ENCODE measurements at regions not wholly inside any gene's neighbourhood (a gene's known extent, or its start where the extent isn't known, plus 50 kb on each side); places are given as distances from the start of the nearest gene placed in this dataset.

DNA sequence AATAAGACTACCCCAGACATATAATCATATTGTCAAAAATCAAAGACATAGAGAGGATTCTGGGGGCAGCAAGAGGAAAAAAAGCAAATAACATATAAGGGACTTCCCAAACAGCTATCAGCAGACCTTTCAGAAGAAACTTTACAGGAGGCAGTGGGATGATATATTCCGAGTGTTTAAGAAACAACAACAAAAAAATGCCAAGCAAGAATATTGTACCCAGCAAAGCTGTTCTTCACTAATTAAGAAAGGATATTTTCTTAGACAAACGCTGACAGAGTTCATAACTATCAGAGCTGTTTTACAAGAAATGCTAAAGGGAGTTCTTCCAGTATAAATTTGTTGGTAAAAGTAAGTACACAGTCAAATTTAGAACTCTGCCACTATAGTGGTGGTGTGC, 243.3 kb upstream of the AFDN start:
- no peak for TF ChIP-seq POLR2A (IDR thresholded peaks at IDR 0.05)
- TF ChIP-seq, protein P1, sequence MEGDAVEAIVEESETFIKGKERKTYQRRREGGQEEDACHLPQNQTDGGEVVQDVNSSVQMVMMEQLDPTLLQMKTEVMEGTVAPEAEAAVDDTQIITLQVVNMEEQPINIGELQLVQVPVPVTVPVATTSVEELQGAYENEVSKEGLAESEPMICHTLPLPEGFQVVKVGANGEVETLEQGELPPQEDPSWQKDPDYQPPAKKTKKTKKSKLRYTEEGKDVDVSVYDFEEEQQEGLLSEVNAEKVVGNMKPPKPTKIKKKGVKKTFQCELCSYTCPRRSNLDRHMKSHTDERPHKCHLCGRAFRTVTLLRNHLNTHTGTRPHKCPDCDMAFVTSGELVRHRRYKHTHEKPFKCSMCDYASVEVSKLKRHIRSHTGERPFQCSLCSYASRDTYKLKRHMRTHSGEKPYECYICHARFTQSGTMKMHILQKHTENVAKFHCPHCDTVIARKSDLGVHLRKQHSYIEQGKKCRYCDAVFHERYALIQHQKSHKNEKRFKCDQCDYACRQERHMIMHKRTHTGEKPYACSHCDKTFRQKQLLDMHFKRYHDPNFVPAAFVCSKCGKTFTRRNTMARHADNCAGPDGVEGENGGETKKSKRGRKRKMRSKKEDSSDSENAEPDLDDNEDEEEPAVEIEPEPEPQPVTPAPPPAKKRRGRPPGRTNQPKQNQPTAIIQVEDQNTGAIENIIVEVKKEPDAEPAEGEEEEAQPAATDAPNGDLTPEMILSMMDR (IDR thresholded peaks at IDR 0.05) = no peak
- no peak for DNase-seq
- H3K4me1 ChIP-seq = peaks cover 0 to 6% (median 0%) of the 10 kb centered on the region in 3 donors
- 87% methylated on average over 2 of the region's 2 CpGs for WGBS, 2 donors
- no peak overlapping the region for H3K4me3 ChIP-seq
- no peak overlapping the region for H3K27ac ChIP-seq
- intact Hi-C loops (cut with DNase I) = no loop called here
- H3K9me3 ChIP-seq = peaks cover 0 to 7% (median 5%) of the 10 kb centered on the region in 3 donors
- H3K36me3 ChIP-seq = no peaks in the 10 kb centered on the region
- H3K27me3 ChIP-seq = no peaks in the 10 kb centered on the region

DNA sequence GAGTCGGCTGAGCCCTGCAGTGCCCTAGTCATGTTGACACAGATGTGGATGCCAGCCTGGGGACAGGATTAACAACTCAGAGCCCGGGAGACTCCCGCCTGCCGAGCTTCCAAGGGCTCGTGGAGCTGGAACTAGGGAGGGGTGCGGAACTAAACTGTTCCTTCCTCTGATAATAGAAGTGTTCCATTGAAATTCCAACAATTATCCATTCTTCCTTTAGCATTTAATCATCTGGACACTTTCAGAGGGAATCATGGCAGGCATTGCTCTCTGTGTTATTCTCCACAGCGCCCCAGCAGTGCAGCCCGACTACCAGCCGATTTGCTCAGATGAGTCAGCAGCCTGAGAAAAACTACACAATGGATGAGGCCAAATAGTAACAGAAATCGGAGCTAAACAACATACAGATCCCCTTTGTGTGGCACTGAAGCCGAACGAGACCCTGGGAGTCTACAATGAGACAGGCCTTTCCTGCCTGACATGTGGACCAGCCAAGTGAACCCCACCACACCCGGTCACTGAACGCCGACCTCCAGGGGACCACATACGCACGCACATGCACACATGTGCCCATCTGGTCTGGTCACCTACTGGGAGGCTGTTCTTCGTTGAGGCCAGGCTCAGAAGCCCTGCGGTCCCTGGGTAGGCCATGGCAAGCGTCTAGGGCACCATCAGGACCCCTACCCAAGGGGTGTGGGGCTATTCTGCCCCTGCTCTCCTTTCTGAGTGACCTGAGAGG, 238.4 kb upstream of the AFDN start:
- H3K27me3 ChIP-seq = peaks cover 0 to 3% (median 0%) of the 10 kb centered on the region in 4 donors
- TF ChIP-seq, protein P1 (IDR thresholded peaks at IDR 0.05) = no peak
- TF ChIP-seq POLR2A (IDR thresholded peaks at IDR 0.05) = no peak
- WGBS, 2 donors = 35 to 46% methylated on average over 6 to 11 of the region's 20 CpGs
- intact Hi-C loops (cut with DNase I) = no loop called here
- H3K27ac ChIP-seq = no peak overlapping the region
- peaks cover 0 to 1% (median 0%) of the 10 kb centered on the region in 3 donors for H3K9me3 ChIP-seq
- no peaks in the 10 kb centered on the region for H3K36me3 ChIP-seq
- DNase-seq = no peak
- peaks cover 0 to 6% (median 0%) of the 10 kb centered on the region in 3 donors for H3K4me1 ChIP-seq
- H3K4me3 ChIP-seq = no peak overlapping the region

DNA sequence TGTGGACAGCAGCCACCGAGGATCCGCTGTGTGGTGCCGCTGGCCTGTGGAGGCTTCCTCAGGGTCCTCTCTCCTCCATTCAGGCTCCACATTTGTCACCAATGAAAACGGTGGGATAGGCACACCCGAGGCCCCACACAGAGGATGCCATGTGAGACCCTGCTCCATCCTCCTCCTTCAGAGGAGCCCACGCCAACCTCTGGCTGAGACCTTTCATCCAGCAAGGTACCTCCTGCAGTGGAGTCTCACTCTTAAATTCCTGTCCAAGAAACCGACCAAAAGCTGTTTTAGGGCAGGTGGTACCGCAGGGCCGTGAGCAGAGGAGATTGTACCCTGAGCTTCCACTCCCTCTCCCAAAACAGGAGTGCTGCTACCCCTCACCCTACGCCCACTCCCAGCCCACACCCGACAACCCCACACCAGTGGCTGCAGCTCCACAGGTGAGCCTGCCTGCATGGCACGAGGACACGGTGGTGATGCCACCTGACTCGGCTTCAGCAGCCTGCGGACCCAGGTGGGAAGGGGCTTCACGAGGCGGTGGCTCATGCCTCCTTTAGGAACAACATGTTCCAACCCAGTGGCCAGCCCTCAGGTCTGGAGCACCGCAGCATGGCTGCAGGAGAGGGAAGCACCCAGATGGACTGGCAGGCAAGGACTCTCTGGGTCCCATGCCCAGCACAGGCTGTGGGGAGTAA, 237.6 kb upstream of the AFDN start:
- Histone ChIP-seq H3K27ac (no peak overlapping the region), H3K9me3 (no peaks in the 10 kb centered on the region), H3K36me3 (no peaks in the 10 kb centered on the region), H3K4me3 (no peak overlapping the region), H3K27me3 (peaks cover 0 to 3% (median 0%) of the 10 kb centered on the region in 4 donors), H3K4me1 (peaks cover 0 to 6% (median 0%) of the 10 kb centered on the region in 3 donors)
- WGBS, 2 donors = 95% methylated on average over 6 of the region's 18 CpGs; no CpG with 5 or more reads in 1 of the 2 donors
- DNase-seq = no peak
- intact Hi-C loops (cut with DNase I) = no loop called here
- no peak for TF ChIP-seq POLR2A (IDR thresholded peaks at IDR 0.05)
- TF ChIP-seq, protein P1 (IDR thresholded peaks at IDR 0.05) = no peak

GRCh38 chr6:167589615-167589940, 237.1 kb upstream of the AFDN start:
- DNase-seq = no peak
- TF ChIP-seq, protein P1 (IDR thresholded peaks at IDR 0.05) = no peak
- no peak for TF ChIP-seq POLR2A (IDR thresholded peaks at IDR 0.05)
- no peaks in the 10 kb centered on the region for H3K36me3 ChIP-seq
- H3K27me3 ChIP-seq = peaks cover 0 to 3% (median 0%) of the 10 kb centered on the region in 4 donors
- 17 to 46% methylated on average over 2 to 10 of the region's 10 CpGs for WGBS, 2 donors
- H3K9me3 ChIP-seq = no peaks in the 10 kb centered on the region
- no peak overlapping the region for H3K4me3 ChIP-seq
- H3K27ac ChIP-seq = no peak overlapping the region
- peaks cover 0 to 6% (median 0%) of the 10 kb centered on the region in 3 donors for H3K4me1 ChIP-seq
- intact Hi-C loops (cut with DNase I) = no loop called here

DNA sequence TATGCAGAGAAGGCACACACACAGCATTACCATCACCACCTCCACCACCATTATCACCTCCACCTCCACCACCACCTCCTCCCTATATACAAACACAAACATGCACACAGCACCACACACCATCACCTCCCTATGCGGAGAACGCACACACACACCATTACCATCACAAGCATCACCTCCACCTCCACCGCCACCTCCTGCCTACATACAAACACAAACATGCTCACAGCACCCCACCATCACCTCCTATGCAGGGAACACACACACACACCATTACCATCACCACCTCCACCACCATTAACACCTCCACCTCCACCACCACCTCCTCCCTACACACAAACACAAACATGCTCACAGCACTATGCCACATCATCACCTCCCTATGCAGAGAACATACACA, 236.5 kb upstream of the AFDN start:
- TF ChIP-seq, protein P1 (IDR thresholded peaks at IDR 0.05) = no peak
- TF ChIP-seq POLR2A (IDR thresholded peaks at IDR 0.05) = no peak
- Histone ChIP-seq H3K27me3 (peaks cover 0 to 3% (median 0%) of the 10 kb centered on the region in 4 donors), H3K4me1 (peaks cover 0 to 6% (median 0%) of the 10 kb centered on the region in 3 donors), H3K9me3 (no peaks in the 10 kb centered on the region), H3K36me3 (no peaks in the 10 kb centered on the region), H3K27ac (no peak overlapping the region), H3K4me3 (no peak overlapping the region)
- WGBS, 2 donors = 79 to 89% methylated on average over 3 of the region's 3 CpGs
- DNase-seq = no peak
- intact Hi-C loops (cut with DNase I) = no loop called here
